Osteoblast (primary cell): ENCODE measurements at regions not wholly inside any gene's neighbourhood (a gene's known extent, or its start where the extent isn't known, plus 50 kb on each side); places are given as distances from the start of the nearest gene placed in this dataset.
A peak's percentile ranks its signal among the peaks of the same experiment; 100 is the strongest.

Source experiments
- DNase-seq: peaks from one replicate; pipeline ENCODE4 v3.0.0; 2011; ENCODE audit warnings: low spot score, mixed read lengths; ENCODE audit not compliant: insufficient read length; ENCODE audit errors: missing footprints
- H2AFZ ChIP-seq: 2 replicates; pipeline ENCODE4 v1.6.0; 2011; ENCODE audit warnings: mild to moderate bottlenecking, low read length
- H3K27ac ChIP-seq: 2 replicates; pipeline ENCODE4 v1.5.1; 2011; ENCODE audit warnings: mild to moderate bottlenecking, low read depth, low read length, moderate library complexity
- H3K27me3 ChIP-seq: 2 replicates; pipeline ENCODE4 v1.6.0; 2012; ENCODE audit warnings: mild to moderate bottlenecking, control low read depth, inconsistent platforms, low read length, moderate library complexity; ENCODE audit not compliant: insufficient read depth
- H3K36me3 ChIP-seq: 2 replicates; pipeline ENCODE4 v1.5.1; 2011; ENCODE audit warnings: mild to moderate bottlenecking, low read length, control low read depth, moderate library complexity; ENCODE audit not compliant: insufficient read depth
- H3K4me1 ChIP-seq: 2 replicates; pipeline ENCODE4 v1.5.1; 2011; ENCODE audit warnings: mild to moderate bottlenecking, low read length, control low read depth, moderate library complexity; ENCODE audit not compliant: insufficient read depth
- H3K4me2 ChIP-seq: 2 replicates; pipeline ENCODE4 v1.6.0; 2011; ENCODE audit warnings: mild to moderate bottlenecking, low read length; ENCODE audit not compliant: insufficient read depth
- H3K4me3 ChIP-seq: fragments of 200-600 bp; sonication (generic); 3 replicates; pipeline ENCODE4 v1.5.1; 2012; ENCODE audit warnings: mild to moderate bottlenecking, low read length, inconsistent platforms; ENCODE audit not compliant: insufficient read depth
- H3K79me2 ChIP-seq: 2 replicates; pipeline ENCODE4 v1.6.0; 2012; ENCODE audit warnings: mild to moderate bottlenecking, low read length, control low read depth, inconsistent platforms; ENCODE audit not compliant: insufficient read depth
- H3K9me3 ChIP-seq: 2 replicates; pipeline ENCODE4 v1.5.1; 2011; ENCODE audit warnings: low read depth, low read length, control low read depth
- H4K20me1 ChIP-seq: 2 replicates; pipeline ENCODE4 v1.6.0; 2012; ENCODE audit warnings: mild to moderate bottlenecking, low read length, control low read depth; ENCODE audit not compliant: insufficient read depth
- CTCF ChIP-seq: IDR thresholded peaks from 2 replicates; pipeline ENCODE4 v1.5.1; 2011; ENCODE audit warnings: mild to moderate bottlenecking, low read depth, low read length, moderate library complexity; ENCODE audit errors: extremely low read depth

- no peak overlapping the region for H3K4me2 ChIP-seq
- no peaks in the 10 kb centered on the region for H3K4me1 ChIP-seq
- H2AFZ ChIP-seq = no peak overlapping the region
- no peaks in the 10 kb centered on the region for H3K36me3 ChIP-seq
- no peak for TF ChIP-seq CTCF
- no peak overlapping the region for H3K27ac ChIP-seq
- H3K27me3 ChIP-seq = no peaks in the 10 kb centered on the region
- no peak for DNase-seq
- H4K20me1 ChIP-seq = no peaks in the 10 kb centered on the region
- H3K4me3 ChIP-seq = no peak overlapping the region
- no peaks in the 10 kb centered on the region for H3K9me3 ChIP-seq
- no peaks in the 10 kb centered on the region for H3K79me2 ChIP-seq
Measured at GRCh38 chr12:58602179-58602578, 318.1 kb downstream of the LRIG3 start.

GRCh38 chr12:58602736-58603135 is 317.6 kb downstream of the LRIG3 start:
- Histone ChIP-seq H3K27ac (no peak overlapping the region), H3K27me3 (no peaks in the 10 kb centered on the region), H3K4me2 (no peak overlapping the region), H3K9me3 (no peaks in the 10 kb centered on the region), H3K4me3 (no peak overlapping the region), H3K79me2 (no peaks in the 10 kb centered on the region), H2AFZ (no peak overlapping the region), H3K36me3 (no peaks in the 10 kb centered on the region), H3K4me1 (no peaks in the 10 kb centered on the region), H4K20me1 (no peaks in the 10 kb centered on the region)
- TF ChIP-seq CTCF = no peak
- no peak for DNase-seq

GRCh38 chr12:58607805-58608204 is 312.5 kb downstream of the LRIG3 start:
- Histone ChIP-seq H3K9me3 (no peaks in the 10 kb centered on the region), H3K79me2 (no peaks in the 10 kb centered on the region), H3K4me2 (no peak overlapping the region), H3K27ac (no peak overlapping the region), H3K4me1 (no peaks in the 10 kb centered on the region), H3K36me3 (no peaks in the 10 kb centered on the region), H4K20me1 (no peaks in the 10 kb centered on the region), H2AFZ (no peak overlapping the region), H3K27me3 (no peaks in the 10 kb centered on the region), H3K4me3 (no peak overlapping the region)
- no peak for TF ChIP-seq CTCF
- no peak for DNase-seq

GRCh38 chr12:58608711-58609110 is 311.6 kb downstream of the LRIG3 start:
- H3K79me2 ChIP-seq = no peaks in the 10 kb centered on the region
- no peaks in the 10 kb centered on the region for H3K9me3 ChIP-seq
- no peak overlapping the region for H3K27ac ChIP-seq
- TF ChIP-seq CTCF = no peak
- no peaks in the 10 kb centered on the region for H3K36me3 ChIP-seq
- H3K4me1 ChIP-seq = no peaks in the 10 kb centered on the region
- peak; percentile 23 for DNase-seq
- no peak overlapping the region for H3K4me2 ChIP-seq
- no peak overlapping the region for H3K4me3 ChIP-seq
- no peaks in the 10 kb centered on the region for H4K20me1 ChIP-seq
- no peaks in the 10 kb centered on the region for H3K27me3 ChIP-seq
- no peak overlapping the region for H2AFZ ChIP-seq
